ENCODE measurements at regions not wholly inside any gene's neighbourhood (a gene's known extent, or its start where the extent isn't known, plus 50 kb on each side); places are given as distances from the start of the nearest gene placed in this dataset.

DNA sequence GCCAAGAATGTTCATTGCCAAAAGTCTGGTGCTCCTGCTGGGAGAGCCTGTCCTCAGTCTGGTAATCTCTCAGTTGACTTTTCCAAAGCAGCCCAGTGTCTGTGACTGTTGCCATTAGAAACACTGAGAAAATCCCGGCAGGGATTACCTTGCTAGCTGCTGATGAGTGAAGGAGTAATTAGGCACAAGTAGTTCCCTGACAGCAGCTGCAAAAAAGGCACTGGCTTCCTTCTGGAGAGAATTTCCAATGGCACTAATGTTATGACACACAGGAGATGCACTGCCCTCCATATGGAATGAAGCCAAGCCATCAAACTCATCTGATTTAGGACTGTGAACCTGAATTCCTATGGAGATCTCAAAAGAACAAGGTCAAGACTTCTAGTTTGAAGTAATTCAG, 1321.2 kb upstream of the SEL1L start:
- TF ChIP-seq, protein P1, sequence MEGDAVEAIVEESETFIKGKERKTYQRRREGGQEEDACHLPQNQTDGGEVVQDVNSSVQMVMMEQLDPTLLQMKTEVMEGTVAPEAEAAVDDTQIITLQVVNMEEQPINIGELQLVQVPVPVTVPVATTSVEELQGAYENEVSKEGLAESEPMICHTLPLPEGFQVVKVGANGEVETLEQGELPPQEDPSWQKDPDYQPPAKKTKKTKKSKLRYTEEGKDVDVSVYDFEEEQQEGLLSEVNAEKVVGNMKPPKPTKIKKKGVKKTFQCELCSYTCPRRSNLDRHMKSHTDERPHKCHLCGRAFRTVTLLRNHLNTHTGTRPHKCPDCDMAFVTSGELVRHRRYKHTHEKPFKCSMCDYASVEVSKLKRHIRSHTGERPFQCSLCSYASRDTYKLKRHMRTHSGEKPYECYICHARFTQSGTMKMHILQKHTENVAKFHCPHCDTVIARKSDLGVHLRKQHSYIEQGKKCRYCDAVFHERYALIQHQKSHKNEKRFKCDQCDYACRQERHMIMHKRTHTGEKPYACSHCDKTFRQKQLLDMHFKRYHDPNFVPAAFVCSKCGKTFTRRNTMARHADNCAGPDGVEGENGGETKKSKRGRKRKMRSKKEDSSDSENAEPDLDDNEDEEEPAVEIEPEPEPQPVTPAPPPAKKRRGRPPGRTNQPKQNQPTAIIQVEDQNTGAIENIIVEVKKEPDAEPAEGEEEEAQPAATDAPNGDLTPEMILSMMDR (conservative IDR thresholded peaks at IDR 0.05 in 1 of 2, IDR thresholded peaks at IDR 0.05 in 1 of 2; ENCODE audit: extremely low read depth in 1 of 2, insufficient read depth in 1 of 2, low read depth in 1 of 2, low read length in 2 of 2), result no peak
- TF ChIP-seq EZH2 (IDR thresholded peaks at IDR 0.05; ENCODE audit: borderline replicate concordance, low read length), result no peak

All from mammary epithelial cell (primary cell).